NCI-H1105 treated with DMSO at 0.1 percent for 48 hours (cell line): ENCODE measurements at regions not wholly inside any gene's neighbourhood (a gene's known extent, or its start where the extent isn't known, plus 50 kb on each side); places are given as distances from the start of the nearest gene placed in this dataset.

Experiments
- DNase-seq: peaks from one replicate; lab custom pipeline; 2025; lab: John Stamatoyannopoulos, UW

GRCh38 chr2:240298117-240298790 is 137.2 kb upstream of the GPC1 start:
- no peak for DNase-seq

GRCh38 chr2:240298803-240299709 is 136.4 kb upstream of the GPC1 start:
- DNase-seq, result no peak

GRCh38 chr2:240299710-240300068 is 135.8 kb upstream of the GPC1 start:
- DNase-seq, result no peak

GRCh38 chr2:240300261-240300821 is 135.1 kb upstream of the GPC1 start:
- DNase-seq, result no peak

- DNase-seq, result no peak
These were observed 134.6 kb upstream of the GPC1 start for GRCh38 chr2:240300840-240301239.

- DNase-seq, result no peak
These were observed 134.1 kb upstream of the GPC1 start for GRCh38 chr2:240301256-240301795.

- no peak for DNase-seq
These were observed 133.4 kb upstream of the GPC1 start for GRCh38 chr2:240302041-240302440.

GRCh38 chr2:240302933-240303595 is 132.4 kb upstream of the GPC1 start:
- no peak for DNase-seq

GRCh38 chr2:240303896-240304745 is 131.3 kb upstream of the GPC1 start:
- no peak for DNase-seq

- no peak for DNase-seq
These were observed 130.7 kb upstream of the GPC1 start for GRCh38 chr2:240304746-240305161.

GRCh38 chr2:240305369-240305962 is 130.0 kb upstream of the GPC1 start:
- no peak for DNase-seq

- no peak for DNase-seq
These were observed 129.3 kb upstream of the GPC1 start for GRCh38 chr2:240306185-240306584.

GRCh38 chr2:240308111-240308651 is 127.3 kb upstream of the GPC1 start:
- DNase-seq, result no peak

GRCh38 chr2:240309214-240309613 is 126.2 kb upstream of the GPC1 start:
- DNase-seq, result no peak

GRCh38 chr2:240310201-240310600 is 125.3 kb upstream of the GPC1 start:
- DNase-seq, result no peak

- no peak for DNase-seq
These were observed 124.8 kb upstream of the GPC1 start for GRCh38 chr2:240310645-240311044.

GRCh38 chr2:240311821-240312220 is 123.6 kb upstream of the GPC1 start:
- no peak for DNase-seq

- DNase-seq, result no peak
These were observed 116.1 kb upstream of the GPC1 start for GRCh38 chr2:240319221-240319854.

GRCh38 chr2:240319855-240320203 is 115.6 kb upstream of the GPC1 start:
- no peak for DNase-seq
